Middle frontal gyrus (tissue), 1 donor: ENCODE measurements at regions not wholly inside any gene's neighbourhood (a gene's known extent, or its start where the extent isn't known, plus 50 kb on each side); places are given as distances from the start of the nearest gene placed in this dataset.
A peak's percentile ranks its signal among the peaks of the same experiment; 100 is the strongest.

Source experiments
- DNase-seq: peaks from one replicate; pipeline ENCODE4 v3.0.0-alpha.2; 2015; ENCODE audit warnings: low spot score; ENCODE audit errors: extremely low spot score

DNA sequence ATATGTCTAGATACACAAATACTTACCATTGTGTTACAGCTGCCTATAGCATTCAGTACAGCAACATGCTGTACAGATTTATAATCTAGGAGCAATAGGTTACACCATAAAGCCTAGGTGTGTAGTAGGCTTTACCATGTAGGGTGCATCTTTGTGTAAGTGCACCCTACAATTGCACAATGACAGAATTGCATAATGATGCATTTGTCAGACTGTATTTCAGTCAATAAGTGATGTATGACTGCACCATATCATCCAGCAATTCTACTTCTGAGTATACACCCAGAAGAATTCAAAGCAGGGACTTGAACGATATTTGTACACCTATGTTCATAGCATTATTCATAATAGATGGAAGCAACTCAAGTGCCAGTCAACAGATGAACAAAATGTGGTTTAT lies 100.4 kb upstream of the SLC44A1 start:
- DNase-seq: no peak

DNA sequence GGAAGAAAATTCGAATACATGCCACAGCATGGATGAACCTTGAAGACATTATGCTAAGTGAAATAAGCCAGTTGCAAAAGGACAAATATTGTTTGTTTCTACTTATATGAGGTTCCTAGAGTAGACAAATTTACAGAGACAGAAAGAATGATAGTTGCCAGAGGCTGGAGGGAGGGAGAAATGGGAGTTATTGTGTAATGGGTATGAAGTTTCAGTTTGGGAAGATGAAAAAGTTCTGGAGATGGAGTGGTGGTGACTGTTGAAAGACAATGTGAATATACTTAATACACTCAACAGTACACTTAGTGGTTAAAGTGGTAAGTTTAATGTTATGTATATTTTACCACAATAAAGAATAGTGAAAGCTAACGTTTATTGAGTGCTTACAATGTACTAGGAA lies 99.6 kb upstream of the SLC44A1 start:
- no peak for DNase-seq

DNA sequence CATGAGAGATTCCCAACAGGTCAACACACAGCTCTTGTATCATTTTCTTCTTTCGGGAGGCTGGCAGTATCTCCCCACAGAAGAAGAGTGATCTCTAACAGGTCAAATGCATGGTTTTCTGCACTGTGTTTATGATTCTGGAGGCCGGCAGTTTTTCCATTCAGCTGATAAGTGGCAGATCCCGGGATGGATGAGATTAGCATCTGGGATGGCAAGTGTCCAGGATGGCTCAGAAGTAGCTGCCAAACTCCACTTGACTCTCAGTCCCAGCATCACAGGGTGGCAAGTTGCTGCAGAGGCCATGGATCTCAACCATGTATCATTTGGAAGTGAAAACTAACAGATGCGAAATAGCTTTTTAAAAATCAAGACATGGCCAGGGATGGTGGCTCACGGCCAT lies 97.8 kb upstream of the SLC44A1 start:
- DNase-seq: no peak

DNA sequence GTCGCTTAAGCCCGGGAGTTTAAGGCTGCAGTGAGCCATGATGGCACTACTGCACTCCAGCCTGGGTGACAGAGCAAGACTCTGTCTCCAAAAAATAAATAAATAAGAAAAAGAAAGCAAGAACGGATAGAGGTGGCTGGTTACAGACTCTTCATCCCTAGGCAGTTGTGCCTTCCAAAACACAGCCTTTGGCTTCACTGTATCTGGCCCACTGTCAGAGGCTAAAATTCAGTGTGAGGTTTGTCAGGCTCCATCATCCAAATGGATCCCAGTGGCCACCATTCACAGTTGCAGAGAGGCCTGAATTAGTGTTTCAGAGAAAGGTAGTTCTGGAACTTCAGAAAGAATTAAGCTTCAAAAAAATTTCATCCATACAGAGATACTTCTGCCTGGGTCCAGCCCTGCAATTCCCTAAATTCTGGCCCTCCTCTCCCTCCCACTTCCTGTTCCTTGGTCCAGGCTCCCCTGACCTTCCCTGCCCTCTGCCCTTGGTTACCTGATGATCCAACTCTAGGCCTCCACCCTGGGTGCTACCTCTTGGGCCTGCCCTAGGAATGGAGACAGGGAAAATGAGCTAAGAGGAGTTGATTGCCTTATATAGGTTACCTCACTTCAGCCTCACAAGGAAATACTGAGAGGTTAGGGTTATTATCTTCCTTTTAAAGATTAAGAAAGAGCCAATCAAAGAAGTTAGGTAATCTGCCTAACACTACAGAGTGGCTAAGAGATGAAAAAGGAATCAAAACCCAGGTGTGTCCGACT lies 97.2 kb upstream of the SLC44A1 start:
- no peak for DNase-seq

DNA sequence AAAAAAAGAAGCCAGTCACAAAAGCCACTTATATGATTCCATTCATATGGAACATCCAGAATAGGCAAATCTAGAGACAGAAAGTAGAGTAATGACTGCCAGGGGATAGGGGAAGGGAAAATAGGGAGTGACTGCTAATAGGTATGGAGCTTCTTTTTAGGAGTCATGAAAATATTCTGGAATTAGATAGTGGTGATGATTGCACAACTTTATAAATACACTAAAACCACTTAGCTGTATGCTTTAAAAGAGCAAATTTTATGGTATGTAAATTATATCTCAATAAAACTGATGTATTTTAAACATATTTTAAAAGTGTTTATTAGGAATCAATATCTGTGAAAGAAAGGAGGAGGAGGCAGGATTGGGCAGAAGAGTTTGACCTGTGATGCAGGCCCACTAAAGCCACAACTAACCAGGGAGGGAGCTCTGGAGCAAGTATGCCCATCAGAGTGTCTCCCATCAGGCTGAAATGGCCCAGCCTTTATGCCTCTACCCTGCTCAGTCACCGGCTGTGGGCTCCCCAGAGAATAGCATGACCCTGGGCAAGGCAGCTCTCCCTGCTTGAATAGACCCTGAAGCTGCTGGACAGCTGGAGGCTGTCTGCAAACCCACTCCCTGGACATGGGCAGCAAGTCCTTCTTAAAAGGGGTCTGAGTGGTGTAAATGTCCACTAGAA lies 96.0 kb upstream of the SLC44A1 start:
- DNase-seq: no peak

DNA sequence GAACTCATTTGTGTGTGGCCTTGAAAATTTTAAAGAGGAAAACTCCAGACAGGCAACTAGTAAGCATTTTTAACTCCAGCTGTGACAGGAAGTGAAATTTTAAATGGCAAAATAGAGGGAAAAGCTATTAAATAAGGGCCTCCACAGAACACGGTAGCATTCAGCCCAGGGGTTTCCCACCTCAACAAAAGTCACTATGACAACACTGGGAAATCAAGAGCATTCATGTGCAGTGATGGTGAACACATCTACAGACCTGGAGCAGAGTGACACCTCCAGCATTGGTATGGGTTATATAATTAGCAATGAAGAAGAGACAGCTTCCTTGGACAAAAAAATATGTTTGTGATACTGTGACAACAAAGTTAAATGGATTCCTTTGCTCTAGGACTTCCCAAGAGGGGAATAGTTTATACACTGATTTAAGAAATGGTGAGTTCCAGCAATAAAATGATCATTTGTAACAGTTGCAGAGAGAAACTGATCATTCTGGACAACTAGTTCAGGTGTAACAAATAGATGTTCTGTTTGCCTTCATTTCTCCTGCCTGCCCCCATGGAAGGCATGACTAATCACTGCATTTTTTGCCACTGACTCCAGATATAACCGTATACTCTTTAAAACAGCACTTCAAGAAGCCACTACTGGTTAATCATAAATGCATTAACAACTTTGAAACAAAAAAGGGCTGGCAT lies 93.3 kb upstream of the SLC44A1 start:
- no peak for DNase-seq

DNA sequence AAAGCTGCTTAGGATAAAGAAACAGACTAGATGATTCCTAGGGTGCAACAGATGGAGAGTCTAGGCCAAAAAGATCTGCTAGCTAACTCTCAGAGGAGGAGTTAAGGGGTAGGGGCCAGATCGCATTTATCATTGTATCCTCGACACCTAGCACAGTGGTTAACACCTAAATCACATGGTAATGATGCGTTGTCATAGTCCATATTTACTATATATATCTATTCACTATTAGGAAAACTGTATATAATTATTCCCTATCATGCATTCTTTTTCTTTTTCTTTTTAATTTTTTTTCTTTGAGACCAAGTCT lies 92.8 kb upstream of the SLC44A1 start:
- DNase-seq: no peak

DNA sequence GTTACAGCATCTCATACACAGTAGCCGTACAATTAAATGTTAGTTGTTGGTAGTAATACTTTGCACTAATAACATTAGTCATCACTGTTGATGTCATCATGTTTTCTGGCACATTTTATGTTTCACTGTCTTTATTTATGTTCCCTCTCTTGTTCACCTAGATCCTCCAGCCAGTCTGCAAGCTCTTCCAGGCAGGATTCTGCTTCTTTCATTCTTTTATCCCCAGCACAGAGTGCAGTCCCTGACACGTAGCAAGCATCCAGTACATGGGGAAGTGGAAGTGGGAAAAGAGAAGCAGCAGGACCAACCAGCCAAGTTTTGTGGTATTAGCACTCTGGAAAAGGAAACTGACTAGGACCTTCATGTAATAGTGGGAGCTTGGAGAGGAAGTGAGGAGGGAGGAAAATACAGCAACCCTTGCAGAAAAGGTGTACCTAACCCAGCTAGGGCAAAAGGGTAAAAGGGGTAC lies 89.7 kb upstream of the SLC44A1 start:
- no peak for DNase-seq

DNA sequence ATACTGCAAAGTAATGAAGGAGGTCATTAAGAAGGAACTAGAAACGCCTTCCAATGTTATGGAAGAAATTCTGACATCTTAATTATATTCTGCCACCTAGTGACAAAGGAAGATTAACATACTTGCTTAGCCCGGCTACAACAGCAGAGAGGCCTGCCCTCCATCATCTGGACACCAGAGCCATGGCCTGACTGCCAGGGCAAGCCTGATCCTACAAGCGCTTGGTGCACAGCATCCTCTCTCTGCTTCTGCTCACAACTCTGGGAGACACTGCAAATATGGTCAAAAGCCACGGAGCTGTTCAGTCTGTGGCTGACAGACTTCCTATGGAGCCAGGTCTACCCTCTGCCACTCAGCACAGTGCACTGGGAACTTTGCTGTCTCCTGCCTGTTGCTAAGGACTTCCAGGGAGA lies 87.3 kb upstream of the SLC44A1 start:
- peak; percentile 59 for DNase-seq

DNA sequence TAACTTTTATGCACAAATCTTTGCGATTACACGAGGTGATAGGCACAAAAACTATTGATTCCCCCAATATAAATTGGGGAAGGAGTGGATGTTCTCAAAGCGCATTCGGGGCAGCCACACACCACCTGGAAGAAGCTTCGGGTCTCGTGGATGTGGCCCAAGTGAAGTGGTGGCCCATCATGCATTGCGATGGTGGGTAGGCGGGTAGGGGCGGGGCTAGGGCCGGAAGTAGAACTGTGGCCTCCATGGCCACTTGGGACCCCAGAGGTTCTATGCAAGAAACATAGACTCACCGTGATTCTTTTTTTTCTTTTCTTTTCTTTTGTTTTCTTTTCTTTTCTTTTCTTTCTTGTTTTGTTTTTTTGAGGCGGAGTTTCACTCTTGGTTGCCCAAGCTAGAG lies 86.4 kb upstream of the SLC44A1 start:
- DNase-seq: no peak

DNA sequence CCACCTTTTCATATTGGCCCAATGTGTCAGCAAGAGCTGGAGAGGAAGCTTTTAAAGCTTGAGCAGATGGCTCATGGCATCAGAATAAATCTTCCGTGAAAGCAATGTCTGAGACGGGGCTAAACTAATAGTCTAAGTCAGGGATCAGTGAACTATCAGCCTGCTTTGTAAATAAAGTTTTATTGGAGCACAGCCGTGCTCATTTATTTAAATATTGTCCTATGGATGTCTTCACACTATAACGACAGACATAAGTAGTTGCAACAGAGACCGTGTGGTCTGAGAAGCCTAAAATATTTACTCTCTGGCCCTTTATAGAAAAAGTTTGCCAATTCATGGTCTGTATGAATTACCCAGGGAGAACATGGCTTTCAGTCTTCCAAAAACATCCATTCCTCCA lies 85.6 kb upstream of the SLC44A1 start:
- no peak for DNase-seq

DNA sequence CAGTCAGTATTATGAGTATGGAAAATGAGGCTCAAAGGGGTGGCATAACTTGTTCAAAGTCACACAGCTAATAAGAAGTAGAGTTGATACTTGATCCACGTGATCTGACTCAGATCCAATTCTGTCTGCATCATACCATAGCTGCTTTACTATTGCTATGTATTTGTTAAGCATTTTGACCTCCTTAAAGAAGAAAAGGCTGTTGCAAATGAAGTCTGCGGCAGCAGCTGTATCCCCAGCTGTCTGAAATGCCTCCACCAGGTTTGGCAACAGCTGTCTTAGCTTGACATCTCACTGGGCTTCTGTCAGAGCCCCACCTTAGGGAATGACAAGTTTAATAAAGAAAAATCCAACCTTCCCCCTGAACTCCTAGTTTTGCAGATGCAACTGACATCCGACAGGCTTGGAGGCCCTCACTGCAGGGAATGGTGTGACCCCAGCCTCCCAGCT lies 75.6 kb upstream of the SLC44A1 start:
- no peak for DNase-seq

DNA sequence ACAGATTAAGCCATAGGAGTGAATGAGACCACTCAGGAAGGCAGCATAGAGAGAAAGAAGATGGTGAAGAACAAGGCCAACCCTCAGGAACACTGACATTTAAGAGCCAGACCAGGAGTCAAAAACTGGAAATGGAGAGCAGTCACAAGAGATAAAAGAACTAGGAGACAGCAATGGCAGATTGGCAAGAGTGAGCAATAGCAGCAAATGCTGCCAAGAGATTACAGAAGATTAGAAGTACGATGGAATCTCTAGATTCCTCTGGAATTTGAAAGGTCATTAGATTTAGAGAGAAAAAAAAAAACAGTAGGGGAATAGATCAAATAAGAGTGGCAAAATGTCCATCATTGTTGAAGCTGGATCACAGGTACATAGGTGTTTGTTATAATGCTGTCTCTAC lies 73.4 kb upstream of the SLC44A1 start:
- DNase-seq: no peak

DNA sequence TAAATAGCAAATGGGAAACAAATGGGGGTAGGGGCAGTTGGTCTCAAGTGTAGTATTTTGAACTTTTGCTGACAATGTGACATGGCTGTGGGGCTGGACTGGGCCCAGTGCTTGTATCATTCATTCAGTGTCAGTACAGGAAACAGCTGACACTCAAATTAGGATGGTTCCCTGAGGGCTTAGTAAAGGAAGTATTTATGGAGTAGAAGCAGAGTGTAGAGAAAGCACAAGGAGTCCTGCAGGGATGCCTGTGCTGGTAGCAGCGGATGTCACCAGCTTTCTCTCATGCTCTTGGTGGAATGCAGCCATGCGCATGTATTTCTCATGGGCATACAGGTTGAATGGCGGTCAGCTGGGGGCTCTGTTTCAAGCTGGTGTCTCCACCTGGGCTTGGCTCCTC lies 72.9 kb upstream of the SLC44A1 start:
- DNase-seq: no peak

DNA sequence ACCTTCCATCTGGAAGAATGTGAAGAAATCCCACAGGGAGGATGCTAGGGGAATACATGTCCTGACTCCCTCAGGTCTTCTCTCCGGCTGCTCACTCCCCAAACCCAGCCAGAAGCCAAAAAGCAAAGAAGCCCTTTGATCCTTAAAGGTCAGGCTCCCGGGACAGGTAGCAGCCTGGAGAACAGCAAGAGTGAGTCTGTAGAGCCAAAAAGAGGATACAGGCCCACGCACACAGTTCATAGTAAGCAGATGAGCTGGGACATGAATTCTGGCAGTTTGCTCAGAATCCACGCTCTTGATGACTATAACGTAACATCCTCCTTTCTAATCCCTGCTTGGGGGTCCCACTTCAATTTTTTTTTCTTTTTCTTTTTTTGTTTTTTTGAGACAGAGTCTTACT lies 72.0 kb upstream of the SLC44A1 start:
- no peak for DNase-seq

DNA sequence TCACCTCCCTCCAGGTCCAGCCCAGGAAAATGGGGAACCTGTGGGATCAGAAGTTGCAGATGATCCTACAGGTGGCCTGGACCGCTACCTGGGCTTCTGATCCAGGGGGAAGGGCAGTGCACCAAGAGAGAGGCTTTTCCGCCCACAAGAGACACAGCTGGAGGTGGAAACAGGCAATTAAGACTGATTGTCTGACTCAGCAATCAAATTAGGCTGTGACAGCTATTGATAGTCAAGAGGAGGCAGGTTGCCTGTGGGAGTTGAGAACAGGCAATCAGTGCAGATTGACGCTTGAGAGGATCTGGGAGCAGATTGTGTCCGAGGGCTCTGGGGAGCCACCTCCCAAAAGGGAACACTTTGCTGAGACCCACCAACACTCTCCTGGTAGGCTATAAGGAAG lies 71.1 kb upstream of the SLC44A1 start:
- no peak for DNase-seq

DNA sequence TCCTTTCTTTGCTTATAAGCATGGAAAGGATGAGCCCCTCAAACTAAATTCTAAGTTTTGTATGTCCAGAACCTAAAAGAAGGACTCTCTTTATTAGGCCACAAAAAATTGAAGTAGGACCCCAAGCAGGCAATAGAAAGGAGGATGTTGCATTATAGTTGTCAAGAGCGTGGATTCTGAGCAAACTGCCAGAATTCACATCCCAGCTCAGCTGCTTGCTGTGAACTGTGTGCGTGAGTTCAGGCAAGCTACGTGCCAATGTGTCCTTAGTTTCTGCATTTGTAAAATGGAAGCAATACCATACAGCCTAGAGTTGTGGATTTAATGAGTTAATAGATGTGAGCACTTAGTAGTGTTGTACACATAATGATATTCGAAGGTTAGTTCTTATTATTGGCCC lies 70.6 kb upstream of the SLC44A1 start:
- no peak for DNase-seq

DNA sequence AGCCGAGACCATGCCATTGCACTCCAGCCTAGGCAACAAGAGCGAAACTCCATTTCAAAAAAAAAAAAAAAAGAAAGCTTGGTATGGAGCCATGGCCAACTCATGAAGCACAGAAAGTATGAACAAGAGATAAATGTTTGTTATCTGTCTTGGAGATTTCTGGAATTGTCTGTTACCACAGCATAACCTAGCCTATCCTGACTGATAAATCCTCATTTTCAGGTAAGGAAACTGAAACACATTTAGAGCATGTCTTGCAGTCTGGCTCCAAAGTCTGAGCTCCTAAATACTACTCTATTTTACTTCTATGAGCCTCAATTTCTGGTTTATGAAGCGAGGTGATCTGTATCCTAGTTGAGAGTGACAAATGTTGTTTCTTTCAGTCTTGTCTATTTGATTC lies 68.3 kb upstream of the SLC44A1 start:
- no peak for DNase-seq

DNA sequence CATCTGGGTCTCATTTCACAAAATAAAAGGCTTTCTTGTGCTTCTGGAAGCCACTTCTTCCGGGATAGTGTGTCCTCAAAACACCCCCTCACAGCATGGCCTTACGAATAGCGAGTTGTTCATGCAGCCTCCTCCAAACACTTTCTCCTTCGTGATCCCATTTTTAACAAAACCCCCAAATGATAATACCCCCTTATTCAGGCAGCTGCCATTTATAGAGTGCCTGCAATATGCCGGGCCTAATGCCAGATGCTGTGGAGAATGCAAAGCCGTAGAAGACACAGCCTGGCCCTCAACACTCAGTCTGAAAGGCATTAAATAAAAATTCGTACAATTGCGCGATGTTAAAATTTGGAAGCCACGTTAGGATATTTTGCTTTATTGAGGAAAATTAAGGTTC lies 66.4 kb upstream of the SLC44A1 start:
- no peak for DNase-seq

DNA sequence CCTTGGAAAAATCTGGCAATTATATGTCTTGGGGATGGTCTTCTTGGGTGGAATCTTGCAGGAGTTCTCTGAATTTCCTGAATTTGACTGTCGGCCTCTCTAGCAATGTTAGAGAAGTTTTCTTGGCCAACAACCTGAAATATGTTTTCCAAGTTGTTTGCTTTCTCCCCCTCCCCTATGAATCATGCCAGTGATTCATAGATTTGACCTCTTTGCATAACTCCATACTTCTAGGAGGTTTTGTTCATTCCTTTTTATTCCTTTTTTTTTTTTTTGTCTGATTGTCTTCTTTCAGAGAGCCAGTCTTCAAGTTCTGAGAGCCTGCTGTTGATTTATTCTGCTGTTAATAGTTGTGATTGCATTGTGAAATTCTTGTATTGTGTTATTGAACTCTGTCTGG lies 56.7 kb upstream of the SLC44A1 start:
- no peak for DNase-seq

DNA sequence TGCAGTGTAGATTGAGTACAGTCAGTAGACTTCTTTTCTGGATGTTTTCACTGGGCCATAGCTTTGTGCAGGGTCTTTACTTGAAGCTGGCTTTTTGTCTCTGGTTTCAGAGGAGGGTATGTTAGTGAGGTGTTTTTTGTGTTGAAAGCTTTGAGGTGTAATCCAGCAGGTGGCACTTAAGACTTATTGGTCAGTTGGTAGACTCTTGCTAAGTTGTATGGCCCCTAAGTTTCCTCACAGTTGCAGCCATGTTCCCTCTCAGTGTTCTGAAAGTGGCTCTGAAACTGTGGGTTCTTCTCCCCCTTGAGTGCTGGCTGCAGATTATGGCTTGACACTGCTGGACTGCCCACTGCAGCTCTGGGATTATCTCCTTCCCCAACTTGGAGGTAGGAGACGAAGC lies 55.7 kb upstream of the SLC44A1 start:
- no peak for DNase-seq

DNA sequence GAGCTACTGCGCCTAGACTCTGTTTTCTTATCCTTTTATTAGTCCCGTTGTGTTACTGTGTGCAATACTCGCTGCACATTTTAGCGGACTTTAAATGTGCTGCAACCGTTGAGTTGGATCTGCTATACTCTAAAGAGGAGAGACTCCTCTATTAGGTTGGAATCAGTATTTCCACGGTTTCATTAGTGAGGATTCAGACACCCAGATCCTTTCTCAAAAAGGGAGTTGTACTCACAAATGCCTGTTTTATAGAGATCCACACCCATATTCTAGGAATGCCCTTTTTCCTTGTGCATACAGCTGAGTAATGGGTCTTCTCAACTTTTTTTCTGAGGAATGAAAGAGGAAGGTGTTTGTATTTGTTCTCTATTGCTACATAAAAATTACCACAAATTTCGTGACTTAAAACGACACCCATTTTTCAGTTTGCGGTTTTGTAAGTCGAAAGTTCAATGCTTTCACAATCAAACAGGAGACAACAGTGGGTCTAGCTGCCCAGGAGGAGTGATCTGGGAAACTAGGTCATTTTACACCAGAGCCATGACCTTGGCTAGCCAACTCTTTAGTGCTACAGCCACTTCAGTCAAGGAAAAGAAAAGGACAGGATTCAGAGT lies 52.8 kb upstream of the SLC44A1 start:
- DNase-seq: no peak
